Coronary artery (tissue), 2 donors: ENCODE measurements at regions not wholly inside any gene's neighbourhood (a gene's known extent, or its start where the extent isn't known, plus 50 kb on each side); places are given as distances from the start of the nearest gene placed in this dataset.

ENCODE experiments used
- DNase-seq: peaks from one replicate; pipeline ENCODE4 v3.0.0-alpha.2; 2017; ENCODE audit warnings: low spot score
- H3K27ac ChIP-seq, 2 donors: fragments of 200-600 bp; sonication (generic); one replicate each; pipeline ENCODE4 v1.5.1; 2016 to 2019
- H3K4me3 ChIP-seq: fragments of 200-600 bp; sonication (generic); 2 replicates; pipeline ENCODE4 v1.5.1; 2016; ENCODE audit warnings: mild to moderate bottlenecking, moderate library complexity
- TF ChIP-seq, protein P1 (sequence below): fragments of 200-600 bp; sonication (generic); IDR thresholded peaks from one replicate; pipeline ENCODE4 v1.5.1; 2019; ENCODE audit warnings: antibody characterized with exemption

DNA sequence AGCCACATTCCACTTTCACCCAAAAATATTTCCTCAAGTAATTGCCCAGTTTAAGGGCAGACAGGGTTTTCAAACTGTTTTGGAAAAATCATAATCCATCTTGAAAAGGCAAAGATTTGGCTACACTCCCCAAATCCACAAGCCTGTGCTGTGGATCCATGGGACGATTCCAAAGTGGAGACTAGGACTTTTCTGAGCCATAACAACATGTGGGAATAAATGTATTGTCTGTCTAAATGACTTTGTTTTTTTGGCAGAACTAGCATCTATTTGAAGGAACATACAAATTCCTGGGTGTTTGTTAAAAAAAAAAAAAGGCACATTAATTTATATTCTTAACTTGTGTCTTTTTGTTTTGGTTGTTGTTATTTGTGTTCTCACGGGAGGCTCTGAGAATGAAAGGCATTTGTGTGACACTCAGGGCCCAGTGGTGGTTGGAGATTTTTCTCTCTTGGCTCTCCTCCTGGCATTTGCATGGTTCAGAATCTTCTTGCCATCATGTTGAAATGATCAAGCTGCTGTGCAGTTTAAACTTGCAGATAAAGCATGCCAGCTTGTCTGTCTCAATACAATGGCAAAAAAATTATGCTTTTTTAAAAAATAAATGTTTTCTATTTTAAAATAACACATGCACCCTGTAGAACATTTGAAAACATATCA is 277.4 kb downstream of the EN1 start:
- DNase-seq = no peak
- no peak overlapping the region for H3K27ac ChIP-seq
- H3K4me3 ChIP-seq = no peak overlapping the region
- TF ChIP-seq, protein P1, sequence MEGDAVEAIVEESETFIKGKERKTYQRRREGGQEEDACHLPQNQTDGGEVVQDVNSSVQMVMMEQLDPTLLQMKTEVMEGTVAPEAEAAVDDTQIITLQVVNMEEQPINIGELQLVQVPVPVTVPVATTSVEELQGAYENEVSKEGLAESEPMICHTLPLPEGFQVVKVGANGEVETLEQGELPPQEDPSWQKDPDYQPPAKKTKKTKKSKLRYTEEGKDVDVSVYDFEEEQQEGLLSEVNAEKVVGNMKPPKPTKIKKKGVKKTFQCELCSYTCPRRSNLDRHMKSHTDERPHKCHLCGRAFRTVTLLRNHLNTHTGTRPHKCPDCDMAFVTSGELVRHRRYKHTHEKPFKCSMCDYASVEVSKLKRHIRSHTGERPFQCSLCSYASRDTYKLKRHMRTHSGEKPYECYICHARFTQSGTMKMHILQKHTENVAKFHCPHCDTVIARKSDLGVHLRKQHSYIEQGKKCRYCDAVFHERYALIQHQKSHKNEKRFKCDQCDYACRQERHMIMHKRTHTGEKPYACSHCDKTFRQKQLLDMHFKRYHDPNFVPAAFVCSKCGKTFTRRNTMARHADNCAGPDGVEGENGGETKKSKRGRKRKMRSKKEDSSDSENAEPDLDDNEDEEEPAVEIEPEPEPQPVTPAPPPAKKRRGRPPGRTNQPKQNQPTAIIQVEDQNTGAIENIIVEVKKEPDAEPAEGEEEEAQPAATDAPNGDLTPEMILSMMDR = no peak

DNA sequence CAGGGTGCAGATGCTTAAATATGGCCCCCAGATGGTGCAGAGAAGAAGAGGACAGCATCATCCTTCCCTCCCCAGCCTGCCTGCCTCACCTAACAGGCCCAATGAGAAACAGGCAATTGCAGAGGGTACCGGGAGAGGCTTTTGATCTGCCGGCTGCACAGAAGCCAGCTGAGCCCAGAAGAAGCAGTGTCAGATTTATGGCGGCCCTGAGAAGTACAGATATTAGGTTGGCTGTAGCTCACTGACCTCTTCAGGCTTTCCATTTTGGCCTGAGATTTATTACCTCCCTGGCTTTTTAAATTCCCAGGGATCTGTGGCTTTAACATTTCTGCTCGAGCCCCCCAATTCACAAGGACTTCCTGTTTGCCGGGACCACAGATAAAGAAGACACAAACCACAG is 278.7 kb downstream of the EN1 start:
- Histone ChIP-seq H3K27ac (no peak overlapping the region), H3K4me3 (no peak overlapping the region)
- TF ChIP-seq, protein P1 = no peak
- DNase-seq = no peak

DNA sequence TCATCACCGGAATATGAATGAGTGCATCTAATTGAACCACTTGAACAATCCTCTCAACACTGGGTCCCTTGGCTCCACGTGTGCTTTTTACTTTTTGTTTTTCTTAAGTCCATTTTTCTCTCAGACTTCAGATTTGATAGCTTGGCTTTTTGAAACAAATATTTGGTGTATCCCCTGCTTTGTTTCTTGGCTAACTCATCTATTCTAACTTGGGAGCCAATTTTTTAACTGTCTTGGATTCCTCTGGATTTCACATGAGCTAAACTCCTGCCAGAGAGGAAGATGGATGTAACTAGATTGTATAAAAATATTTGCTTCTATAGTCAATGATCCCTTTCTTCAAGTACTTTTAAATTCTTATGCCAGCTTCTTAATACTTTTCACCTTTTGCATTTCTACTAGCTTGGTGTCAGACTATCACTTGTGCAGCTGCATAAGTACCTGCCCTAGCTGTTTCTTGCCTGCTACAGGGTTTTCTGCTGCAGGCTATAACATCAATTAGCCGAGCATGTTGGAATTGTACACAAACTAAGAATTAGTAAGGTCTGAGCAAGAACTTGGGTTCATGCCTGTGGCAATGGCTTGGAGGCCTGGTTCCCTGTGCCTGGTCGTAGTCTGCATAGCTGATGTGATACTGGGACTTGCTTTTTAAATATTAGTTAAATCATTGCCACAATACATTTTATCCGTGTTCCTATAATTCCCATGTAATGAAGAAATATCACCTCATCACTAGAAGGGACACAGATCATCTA is 281.5 kb downstream of the EN1 start:
- no peak overlapping the region for H3K4me3 ChIP-seq
- no peak for DNase-seq
- TF ChIP-seq, protein P1 = no peak

DNA sequence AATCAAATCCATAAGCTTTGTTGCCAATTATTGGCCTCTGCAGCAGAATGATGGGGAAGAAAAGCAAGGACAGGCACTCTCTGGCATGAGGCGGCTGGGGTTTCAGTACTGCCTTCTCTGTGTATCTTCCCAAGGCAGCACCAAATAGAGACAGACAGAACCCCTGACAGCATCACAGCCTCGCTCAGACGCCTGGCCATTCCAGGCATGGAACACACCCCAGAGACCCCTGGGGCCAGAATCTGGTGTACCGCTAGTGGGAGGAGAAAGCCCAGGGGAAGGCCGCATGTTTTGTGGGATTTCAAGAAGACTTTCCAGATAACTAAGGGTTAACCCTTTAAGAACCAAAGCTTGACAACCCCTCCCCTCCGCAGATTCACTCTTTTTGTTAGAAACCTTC is 282.1 kb downstream of the EN1 start:
- H3K4me3 ChIP-seq = no peak overlapping the region
- H3K27ac ChIP-seq = no peak overlapping the region
- no peak for DNase-seq
- TF ChIP-seq, protein P1 = no peak

More for the DNA sequence above, 281.5 kb downstream of the EN1 start:
- H3K27ac ChIP-seq = no peak overlapping the region

DNA sequence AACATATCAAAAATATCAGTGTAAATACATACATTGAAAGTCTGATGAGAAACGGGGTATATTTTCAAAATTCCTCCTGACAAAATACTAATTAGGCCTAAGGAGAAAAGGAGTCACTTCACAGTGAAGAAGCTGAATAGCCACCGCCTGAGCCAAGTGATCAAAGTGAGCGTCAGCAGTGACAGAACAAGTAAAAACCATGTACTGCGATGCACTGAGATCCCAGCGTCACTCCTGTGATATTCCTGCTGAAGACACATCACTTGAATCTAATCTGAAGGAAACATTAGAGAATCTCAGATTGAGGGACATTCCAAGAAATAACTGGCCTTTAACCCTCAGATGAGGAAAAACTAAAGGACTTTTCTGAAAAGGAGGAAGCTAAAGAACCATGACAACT is 285.3 kb downstream of the EN1 start:
- no peak overlapping the region for H3K4me3 ChIP-seq
- TF ChIP-seq, protein P1 = no peak
- no peak for DNase-seq
- no peak overlapping the region for H3K27ac ChIP-seq

DNA sequence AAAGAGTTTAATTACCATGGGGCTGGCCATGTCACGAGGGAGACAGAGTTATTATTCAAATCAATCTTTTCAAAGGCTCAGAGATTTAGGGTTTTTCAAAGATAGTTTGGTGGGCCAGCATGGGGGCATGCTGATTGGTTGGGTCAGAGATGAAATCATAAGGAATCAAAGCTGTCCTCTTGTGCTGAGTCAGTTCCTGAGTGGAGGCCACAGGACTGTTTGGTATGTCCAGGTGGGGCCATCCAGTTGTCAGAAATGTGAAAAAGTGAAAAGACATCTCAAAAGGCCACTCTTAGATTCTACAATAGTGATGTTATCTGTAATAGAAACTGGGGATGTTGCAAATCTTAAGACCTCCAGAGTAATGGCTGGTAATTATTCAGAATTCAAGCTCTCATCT is 288.6 kb downstream of the EN1 start:
- Histone ChIP-seq H3K4me3 (no peak overlapping the region), H3K27ac (no peak overlapping the region)
- DNase-seq = no peak
- TF ChIP-seq, protein P1 = no peak

DNA sequence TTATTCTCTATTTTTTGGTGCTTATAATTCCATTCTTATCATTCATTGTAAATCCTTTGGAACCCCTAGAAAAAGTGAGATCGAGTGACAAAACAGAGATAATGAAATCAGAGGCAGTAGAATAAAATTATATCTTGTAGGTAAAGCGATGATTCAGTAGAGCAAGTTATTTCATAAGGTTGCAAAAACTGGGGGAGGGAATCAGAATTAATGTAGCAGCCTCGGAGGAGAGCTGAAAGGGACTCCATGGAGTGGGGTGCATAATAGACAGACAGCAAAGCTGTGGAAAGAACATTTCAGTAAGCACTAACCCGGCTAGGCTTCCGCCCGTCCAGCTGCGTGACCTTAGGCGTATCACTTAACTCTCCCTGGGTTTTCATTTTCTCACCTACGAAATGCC is 289.7 kb downstream of the EN1 start:
- TF ChIP-seq, protein P1 = no peak
- Histone ChIP-seq H3K27ac (no peak overlapping the region), H3K4me3 (no peak overlapping the region)
- DNase-seq = no peak
